ENCODE measurements at regions not wholly inside any gene's neighbourhood (a gene's known extent, or its start where the extent isn't known, plus 50 kb on each side); places are given as distances from the start of the nearest gene placed in this dataset.

- TF ChIP-seq POLR2A (IDR thresholded peaks at IDR 0.05), result no peak
- TF ChIP-seq, protein P1, sequence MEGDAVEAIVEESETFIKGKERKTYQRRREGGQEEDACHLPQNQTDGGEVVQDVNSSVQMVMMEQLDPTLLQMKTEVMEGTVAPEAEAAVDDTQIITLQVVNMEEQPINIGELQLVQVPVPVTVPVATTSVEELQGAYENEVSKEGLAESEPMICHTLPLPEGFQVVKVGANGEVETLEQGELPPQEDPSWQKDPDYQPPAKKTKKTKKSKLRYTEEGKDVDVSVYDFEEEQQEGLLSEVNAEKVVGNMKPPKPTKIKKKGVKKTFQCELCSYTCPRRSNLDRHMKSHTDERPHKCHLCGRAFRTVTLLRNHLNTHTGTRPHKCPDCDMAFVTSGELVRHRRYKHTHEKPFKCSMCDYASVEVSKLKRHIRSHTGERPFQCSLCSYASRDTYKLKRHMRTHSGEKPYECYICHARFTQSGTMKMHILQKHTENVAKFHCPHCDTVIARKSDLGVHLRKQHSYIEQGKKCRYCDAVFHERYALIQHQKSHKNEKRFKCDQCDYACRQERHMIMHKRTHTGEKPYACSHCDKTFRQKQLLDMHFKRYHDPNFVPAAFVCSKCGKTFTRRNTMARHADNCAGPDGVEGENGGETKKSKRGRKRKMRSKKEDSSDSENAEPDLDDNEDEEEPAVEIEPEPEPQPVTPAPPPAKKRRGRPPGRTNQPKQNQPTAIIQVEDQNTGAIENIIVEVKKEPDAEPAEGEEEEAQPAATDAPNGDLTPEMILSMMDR (IDR thresholded peaks at IDR 0.05), result no peak
Observed at GRCh38 chr21:43297989-43298388, 128.9 kb downstream of the SIK1 start.
